ENCODE measurements at regions not wholly inside any gene's neighbourhood (a gene's known extent, or its start where the extent isn't known, plus 50 kb on each side); places are given as distances from the start of the nearest gene placed in this dataset.
"Not testable (repeated sequence)": the region's sequence is repeated elsewhere in the genome, so short reads cannot be mapped to it uniquely, and the experiment has no call there.

- Histone ChIP-seq H3K9me3 (no peaks in the 10 kb centered on the region), H3K36me3 (no peaks in the 10 kb centered on the region), H3K4me3 (no peak overlapping the region), H3K27me3 (no peaks in the 10 kb centered on the region), H3K27ac (no peak overlapping the region), H3K4me1 (no peaks in the 10 kb centered on the region)
- intact Hi-C loops (cut with DNase I; ENCODE audit: low total_unique reads) = no loop called here
- TF ChIP-seq, protein P1, sequence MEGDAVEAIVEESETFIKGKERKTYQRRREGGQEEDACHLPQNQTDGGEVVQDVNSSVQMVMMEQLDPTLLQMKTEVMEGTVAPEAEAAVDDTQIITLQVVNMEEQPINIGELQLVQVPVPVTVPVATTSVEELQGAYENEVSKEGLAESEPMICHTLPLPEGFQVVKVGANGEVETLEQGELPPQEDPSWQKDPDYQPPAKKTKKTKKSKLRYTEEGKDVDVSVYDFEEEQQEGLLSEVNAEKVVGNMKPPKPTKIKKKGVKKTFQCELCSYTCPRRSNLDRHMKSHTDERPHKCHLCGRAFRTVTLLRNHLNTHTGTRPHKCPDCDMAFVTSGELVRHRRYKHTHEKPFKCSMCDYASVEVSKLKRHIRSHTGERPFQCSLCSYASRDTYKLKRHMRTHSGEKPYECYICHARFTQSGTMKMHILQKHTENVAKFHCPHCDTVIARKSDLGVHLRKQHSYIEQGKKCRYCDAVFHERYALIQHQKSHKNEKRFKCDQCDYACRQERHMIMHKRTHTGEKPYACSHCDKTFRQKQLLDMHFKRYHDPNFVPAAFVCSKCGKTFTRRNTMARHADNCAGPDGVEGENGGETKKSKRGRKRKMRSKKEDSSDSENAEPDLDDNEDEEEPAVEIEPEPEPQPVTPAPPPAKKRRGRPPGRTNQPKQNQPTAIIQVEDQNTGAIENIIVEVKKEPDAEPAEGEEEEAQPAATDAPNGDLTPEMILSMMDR (IDR thresholded peaks at IDR 0.05) = no peak
- DNase-seq = no peak
Measured at GRCh38 chr11:41714101-41714500, 254.6 kb upstream of the LRRC4C start.

- TF ChIP-seq, protein P1 (IDR thresholded peaks at IDR 0.05) = no peak
- DNase-seq = no peak
- Histone ChIP-seq H3K9me3 (no peaks in the 10 kb centered on the region), H3K4me1 (no peaks in the 10 kb centered on the region), H3K36me3 (no peaks in the 10 kb centered on the region), H3K4me3 (no peak overlapping the region), H3K27ac (no peak overlapping the region), H3K27me3 (no peaks in the 10 kb centered on the region)
- intact Hi-C loops (cut with DNase I; ENCODE audit: low total_unique reads) = no loop called here
Measured at GRCh38 chr11:41716862-41717261, 257.4 kb upstream of the LRRC4C start.

DNA sequence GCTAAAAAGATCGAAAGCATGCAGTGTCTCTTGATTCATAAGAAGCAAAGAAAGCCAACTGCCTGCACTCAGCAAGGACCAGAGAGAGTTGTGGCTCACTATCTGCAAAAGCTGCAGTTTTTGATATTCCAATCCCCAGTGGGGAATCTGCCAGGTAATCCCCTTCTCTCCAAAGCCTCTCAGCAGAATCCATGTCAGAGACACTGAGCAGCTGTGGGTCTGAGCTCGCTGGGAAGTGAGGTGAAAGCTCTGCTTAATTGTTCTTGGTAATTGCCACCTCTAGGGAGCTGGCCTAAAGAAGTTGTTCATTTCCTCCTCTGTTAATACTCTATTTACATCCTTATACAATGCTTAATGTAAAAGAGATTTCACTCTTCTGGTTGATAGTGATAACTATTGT is 261.3 kb upstream of the LRRC4C start:
- intact Hi-C loops (cut with DNase I; ENCODE audit: low total_unique reads) = no loop called here
- DNase-seq = no peak
- no peak overlapping the region for H3K4me3 ChIP-seq
- H3K36me3 ChIP-seq = no peaks in the 10 kb centered on the region
- TF ChIP-seq, protein P1 (IDR thresholded peaks at IDR 0.05) = no peak
- H3K4me1 ChIP-seq = no peaks in the 10 kb centered on the region
- H3K27me3 ChIP-seq = no peaks in the 10 kb centered on the region
- H3K27ac ChIP-seq = no peak overlapping the region
- H3K9me3 ChIP-seq = no peaks in the 10 kb centered on the region

- H3K4me1 ChIP-seq; H3K27ac ChIP-seq; DNase-seq; H3K4me3 ChIP-seq; H3K9me3 ChIP-seq; intact Hi-C loops (cut with DNase I; ENCODE audit: low total_unique reads); H3K27me3 ChIP-seq; H3K36me3 ChIP-seq: not testable (repeated sequence)
Measured at GRCh38 chr11:41728161-41728560, 268.7 kb upstream of the LRRC4C start.

GRCh38 chr11:41775296-41775695 is 315.8 kb upstream of the LRRC4C start:
- no peak for DNase-seq
- H3K27ac ChIP-seq = no peak overlapping the region
- H3K9me3 ChIP-seq = no peaks in the 10 kb centered on the region
- H3K4me3 ChIP-seq = no peak overlapping the region
- H3K36me3 ChIP-seq = no peaks in the 10 kb centered on the region
- intact Hi-C loops (cut with DNase I; ENCODE audit: low total_unique reads) = no loop called here
- TF ChIP-seq, protein P1 (IDR thresholded peaks at IDR 0.05) = no peak
- H3K4me1 ChIP-seq = no peaks in the 10 kb centered on the region
- no peaks in the 10 kb centered on the region for H3K27me3 ChIP-seq

DNA sequence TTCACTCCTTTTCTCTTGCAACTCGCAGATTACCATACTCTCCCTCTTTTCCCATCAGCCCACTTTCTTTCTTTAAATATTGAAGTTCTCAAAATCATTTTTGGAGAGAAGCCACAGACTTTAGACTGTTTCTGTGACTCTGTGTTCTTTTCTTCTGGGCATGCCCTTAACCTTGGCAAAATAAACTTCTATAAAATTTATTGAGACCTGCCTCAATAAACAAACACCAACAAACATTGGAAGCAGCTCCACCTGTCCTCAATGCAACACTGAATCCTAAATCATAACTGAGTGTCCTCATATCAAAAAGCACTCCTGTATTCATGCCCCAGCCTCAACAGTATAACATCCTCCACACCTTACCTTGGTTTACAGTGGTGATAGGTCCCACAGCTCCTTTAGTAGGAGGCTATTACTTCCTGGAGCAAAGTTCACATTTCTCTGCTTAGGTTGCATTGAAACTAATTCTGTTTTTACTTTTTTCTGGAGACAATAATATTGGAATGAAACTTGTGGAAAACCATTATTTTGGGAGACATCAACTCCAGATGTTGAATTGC is 320.0 kb upstream of the LRRC4C start:
- no peak overlapping the region for H3K4me3 ChIP-seq
- no peaks in the 10 kb centered on the region for H3K9me3 ChIP-seq
- no peak overlapping the region for H3K27ac ChIP-seq
- no peaks in the 10 kb centered on the region for H3K4me1 ChIP-seq
- H3K36me3 ChIP-seq = no peaks in the 10 kb centered on the region
- TF ChIP-seq, protein P1 (IDR thresholded peaks at IDR 0.05) = no peak
- no peak for DNase-seq
- intact Hi-C loops (cut with DNase I; ENCODE audit: low total_unique reads) = no loop called here
- H3K27me3 ChIP-seq = no peaks in the 10 kb centered on the region

All from tibial artery (tissue), 4 donors.